Endothelial cell of umbilical vein (primary cell): ENCODE measurements at regions not wholly inside any gene's neighbourhood (a gene's known extent, or its start where the extent isn't known, plus 50 kb on each side); places are given as distances from the start of the nearest gene placed in this dataset.

Experiments
- BruUV-seq: library from RNA; stranded (reverse); fragments of 400-500 nt; replicated peaks from 2 replicates; lab custom pipeline; 2021; lab: Mats Ljungman, UMichigan
- CTCF ChIA-PET: fragments of 300-600, 350-600 bp; sonication (Branson Sonifier 250); formaldehyde crosslinking; loops from one replicate; lab custom pipeline; 2021; ENCODE audit warnings: antibody characterized with exemption, inconsistent platforms; lab: Charles Lee
- POLR2A ChIA-PET: fragments of 300-600, 350-600 bp; sonication (Branson Sonifier 250); formaldehyde crosslinking; loops from one replicate; lab custom pipeline; 2021; ENCODE audit warnings: antibody characterized with exemption, inconsistent platforms; lab: Charles Lee
- DNase-seq: peaks from one replicate; pipeline ENCODE4 v3.0.0-alpha.2; 2011; ENCODE audit warnings: low read depth, low spot score
- FAIRE-seq: peaks from 2 replicates; lab custom pipeline; 2011; peaks lifted over from hg19 to GRCh38; lab: Jason Lieb, UNC
- H2AFZ ChIP-seq: 2 replicates; pipeline ENCODE4 v1.6.0; 2012; ENCODE audit warnings: low read depth, low read length, control low read depth, inconsistent platforms
- H3K27ac ChIP-seq: 2 replicates; pipeline ENCODE4 v1.5.1; 2011; ENCODE audit warnings: low read depth, mild to moderate bottlenecking, control low read depth, low read length, moderate library complexity; ENCODE audit not compliant: insufficient read depth
- H3K27me3 ChIP-seq, 2 experiments: 2 replicates each; pipeline versions ENCODE4 v1.6.0 to v1.6.1; 2011; ENCODE audit warnings: low read length in 2 of 2, mixed read lengths in 1 of 2; ENCODE audit not compliant: control insufficient read depth in 2 of 2, insufficient read depth in 2 of 2
- H3K36me3 ChIP-seq, 2 experiments: 2 replicates in 1 of 2; 3 replicates in 1 of 2; pipeline ENCODE4 v1.5.1; 2011; ENCODE audit warnings: low read length in 2 of 2, mild to moderate bottlenecking in 1 of 2, moderate library complexity in 1 of 2; ENCODE audit not compliant: control insufficient read depth in 2 of 2, insufficient read depth in 2 of 2; ENCODE audit errors: extremely low read depth in 1 of 2
- H3K4me1 ChIP-seq: 3 replicates; pipeline ENCODE4 v1.5.1; 2011; ENCODE audit warnings: mild to moderate bottlenecking, low read length; ENCODE audit not compliant: control insufficient read depth, insufficient read depth; ENCODE audit errors: extremely low read depth
- H3K4me2 ChIP-seq: 2 replicates; pipeline ENCODE4 v1.6.1; 2011; ENCODE audit warnings: low read length, control low read depth, mixed read lengths; ENCODE audit not compliant: insufficient read depth
- H3K4me3 ChIP-seq, 3 experiments: fragments of 200-600 bp in 1 of 3; sonication (generic), shearing (Covaris generic) in 1 of 3; replicated peaks in 1 of 3; 2 replicates each; pipeline ENCODE4 v1.5.1; 2011 to 2016; ENCODE audit warnings: control low read depth in 3 of 3, low read length in 3 of 3, mild to moderate bottlenecking in 2 of 3, inconsistent platforms in 1 of 3, low read depth in 1 of 3, moderate library complexity in 1 of 3; ENCODE audit not compliant: insufficient read depth in 1 of 3
- H3K79me2 ChIP-seq: 2 replicates; pipeline ENCODE4 v1.6.0; 2012; ENCODE audit warnings: low read length, inconsistent platforms; ENCODE audit not compliant: control insufficient read depth, insufficient read depth
- H3K9ac ChIP-seq: replicated peaks from 2 replicates; pipeline ENCODE3; 2011; ENCODE audit warnings: low read length, control low read depth; ENCODE audit not compliant: insufficient read depth; ENCODE audit errors: extremely low read depth
- H3K9me1 ChIP-seq: replicated peaks from 3 replicates; pipeline ENCODE4 v1.6.0; 2011; ENCODE audit warnings: mild to moderate bottlenecking, low read length; ENCODE audit not compliant: control insufficient read depth, insufficient read depth; ENCODE audit errors: extremely low read depth
- H3K9me3 ChIP-seq: replicated peaks from 2 replicates; pipeline ENCODE4 v1.5.1; 2012; ENCODE audit warnings: low read length, inconsistent platforms; ENCODE audit not compliant: control insufficient read depth, insufficient read depth
- H4K20me1 ChIP-seq: replicated peaks from 2 replicates; pipeline ENCODE3; 2011; ENCODE audit warnings: mild to moderate bottlenecking, low read length; ENCODE audit not compliant: control insufficient read depth, insufficient read depth; ENCODE audit errors: extremely low read depth
- CTCF ChIP-seq, 2 donors: IDR thresholded peaks; 1 replicate in 1 of 2; 2 replicates in 1 of 2; pipeline ENCODE4 v1.5.1; 2011; ENCODE audit warnings: low read length in 2 of 2, mild to moderate bottlenecking in 2 of 2, moderate library complexity in 2 of 2, control low read depth in 1 of 2, inconsistent platforms in 1 of 2, low read depth in 1 of 2; ENCODE audit not compliant: insufficient read depth in 1 of 2; ENCODE audit errors: extremely low read depth in 1 of 2
- EZH2 ChIP-seq: IDR thresholded peaks from 2 replicates; pipeline ENCODE4 v1.6.1; 2012; ENCODE audit warnings: borderline replicate concordance, low read depth, mild to moderate bottlenecking, moderate library complexity, low read length, inconsistent platforms; ENCODE audit not compliant: severe bottlenecking
- FOS ChIP-seq: IDR thresholded peaks from 2 replicates; pipeline ENCODE4 v1.6.1; 2011; ENCODE audit warnings: mild to moderate bottlenecking, low read length, moderate library complexity, borderline replicate concordance; ENCODE audit not compliant: insufficient read depth
- GATA2 ChIP-seq: IDR thresholded peaks from 2 replicates; pipeline ENCODE4 v1.7.0; 2011; ENCODE audit warnings: low read depth, mild to moderate bottlenecking, moderate library complexity, mixed read lengths, low read length; ENCODE audit not compliant: insufficient read length, insufficient read depth
- JUN ChIP-seq: IDR thresholded peaks from 2 replicates; pipeline ENCODE4 v1.6.1; 2011; ENCODE audit warnings: borderline replicate concordance, low read depth; ENCODE audit not compliant: insufficient read length, insufficient read depth
- MYC ChIP-seq: IDR thresholded peaks from one replicate; pipeline ENCODE4 v1.6.1; 2011; ENCODE audit warnings: mild to moderate bottlenecking, low read depth, low read length
- POLR2A ChIP-seq: IDR thresholded peaks from 2 replicates; pipeline ENCODE4 v1.6.1; 2012; ENCODE audit warnings: low read depth, mild to moderate bottlenecking, control low read depth, low read length
- POLR2AphosphoS5 ChIP-seq: IDR thresholded peaks from 2 replicates; pipeline ENCODE4 v1.6.1; 2012; ENCODE audit warnings: low read depth, mild to moderate bottlenecking, control low read depth, low read length, moderate library complexity; ENCODE audit not compliant: insufficient read depth
- dilution Hi-C: fragments of 300-500 bp; cut with MboI; formaldehyde crosslinking; loops from one replicate; pipeline ENCODE4 v1.15.0; 2019; ENCODE audit warnings: low sequenced_read_pairs; ENCODE audit not compliant: extremely low pct_ligation_motif_present
- intact Hi-C: fragments of 100-400 bp; cut with micrococcal nuclease; formaldehyde crosslinking; loops from one replicate; pipeline ENCODE4 v1.10.0; 2022
- TF ChIP-seq, protein P1 (sequence below): IDR thresholded peaks from 2 replicates; pipeline ENCODE4 v1.6.1; 2011; ENCODE audit not compliant: insufficient read depth, insufficient read length

DNA sequence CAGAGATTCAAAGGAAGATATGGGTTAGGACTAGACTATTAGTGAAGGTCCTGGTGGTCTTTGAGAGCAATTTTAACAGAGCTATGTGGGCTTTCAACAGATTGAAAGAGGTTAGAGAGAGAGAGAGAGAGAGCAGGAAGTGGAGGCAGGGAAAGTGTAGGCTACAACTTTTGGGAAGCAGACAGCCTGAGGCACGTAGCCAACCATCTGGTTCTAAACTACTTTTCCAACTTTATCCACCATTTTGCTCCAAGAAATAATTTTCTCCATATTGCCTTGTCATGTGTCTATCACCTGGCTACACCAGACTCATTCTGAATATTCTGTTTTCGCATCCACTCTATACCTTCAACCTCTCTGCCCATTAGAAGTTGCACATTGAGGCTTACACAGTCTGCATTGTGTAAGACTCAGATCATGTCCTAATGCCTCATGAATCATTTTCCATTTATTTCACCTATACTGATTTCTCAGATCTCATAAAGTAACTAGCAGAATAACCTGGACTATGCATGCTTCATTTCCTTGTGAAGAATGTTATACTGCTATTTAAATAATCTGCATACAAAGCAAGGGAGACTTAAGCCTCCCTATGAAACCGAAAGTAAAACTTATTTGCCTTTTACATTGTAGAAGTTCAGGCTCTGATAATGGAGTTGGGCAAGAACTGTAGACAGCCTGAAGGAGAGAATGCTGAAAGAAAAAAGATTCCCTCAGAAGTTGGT lies 235.6 kb downstream of the ELAVL2 start:
- H3K9me3 ChIP-seq = no peaks in the 10 kb centered on the region
- no TSS peak for BruUV-seq

More for the DNA sequence above, 235.6 kb downstream of the ELAVL2 start:
- no peaks in the 10 kb centered on the region for H4K20me1 ChIP-seq
- no peak overlapping the region for H3K4me3 ChIP-seq
- peak overlapping the region; percentile 46 for H3K4me2 ChIP-seq
- DNase-seq (peak; percentile 34), FAIRE-seq (no peak)
- no peak overlapping the region for H2AFZ ChIP-seq
- H3K27ac ChIP-seq = no peak overlapping the region
- H3K79me2 ChIP-seq = no peaks in the 10 kb centered on the region
- H3K27me3 ChIP-seq = no peaks in the 10 kb centered on the region
- intact Hi-C loops (no loop called here), dilution Hi-C loops (no loop called here)
- H3K36me3 ChIP-seq = no peaks in the 10 kb centered on the region
- no peaks in the 10 kb centered on the region for H3K4me1 ChIP-seq
- H3K9me1 ChIP-seq = no peaks in the 10 kb centered on the region
- no peak overlapping the region for H3K9ac ChIP-seq
- ChIA-PET CTCF (no interaction called here), POLR2A (no interaction called here)
- TF ChIP-seq POLR2AphosphoS5 (no peak), MYC (no peak), POLR2A (no peak), EZH2 (no peak), JUN (no peak), CTCF (IDR thresholded peaks at IDR 0.05; ENCODE audit: extremely low read depth in 1 of 2, insufficient read depth in 1 of 2, low read depth in 1 of 2, low read length in 2 of 2) (no peak), GATA2 (no peak), FOS (no peak)
- TF ChIP-seq, protein P1, sequence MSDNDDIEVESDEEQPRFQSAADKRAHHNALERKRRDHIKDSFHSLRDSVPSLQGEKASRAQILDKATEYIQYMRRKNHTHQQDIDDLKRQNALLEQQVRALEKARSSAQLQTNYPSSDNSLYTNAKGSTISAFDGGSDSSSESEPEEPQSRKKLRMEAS = no peak
